GM23338 (cell line): ENCODE measurements at regions not wholly inside any gene's neighbourhood (a gene's known extent, or its start where the extent isn't known, plus 50 kb on each side); places are given as distances from the start of the nearest gene placed in this dataset.
A peak's percentile ranks its signal among the peaks of the same experiment; 100 is the strongest.

ENCODE experiments used
- ATAC-seq: fragments of 200-7000 bp; cut with Tn5 transposase; 3 replicates; pipeline ENCODE4 v1.9.1; 2020
- DNase-seq: peaks from one replicate; pipeline ENCODE4 v3.0.0-alpha.2; 2015; ENCODE audit warnings: low spot score
- H2AFZ ChIP-seq: fragments of 200-600 bp; sonication (generic); 2 replicates; pipeline ENCODE4 v1.8.0; 2016; ENCODE audit warnings: antibody characterized with exemption, mild to moderate bottlenecking, moderate library complexity
- H3F3A ChIP-seq: fragments of 200-600 bp; sonication (generic); replicated peaks from 2 replicates; pipeline ENCODE4 v1.8.0; 2017; ENCODE audit warnings: antibody characterized with exemption, mixed run types, low read depth
- H3K27ac ChIP-seq: fragments of 200-600 bp; sonication (generic); 2 replicates; pipeline ENCODE4 v1.6.1; 2016; ENCODE audit warnings: low read depth
- H3K27me3 ChIP-seq: fragments of 200-600 bp; sonication (generic); 2 replicates; pipeline ENCODE4 v1.8.0; 2016; ENCODE audit warnings: mild to moderate bottlenecking, mixed run types, moderate library complexity; ENCODE audit not compliant: insufficient read depth
- H3K36me3 ChIP-seq: fragments of 200-600 bp; sonication (generic); 2 replicates; pipeline ENCODE4 v1.8.0; 2016; ENCODE audit warnings: mild to moderate bottlenecking; ENCODE audit not compliant: insufficient read depth
- H3K4me1 ChIP-seq: fragments of 200-600 bp; sonication (generic); 2 replicates; pipeline ENCODE4 v1.8.0; 2016; ENCODE audit warnings: mild to moderate bottlenecking, moderate library complexity; ENCODE audit not compliant: insufficient read depth
- H3K4me2 ChIP-seq: fragments of 200-600 bp; sonication (generic); 2 replicates; pipeline ENCODE4 v1.7.1; 2017; ENCODE audit warnings: mixed run types
- H3K4me3 ChIP-seq: fragments of 200-600 bp; sonication (generic); 2 replicates; pipeline ENCODE4 v1.6.1; 2016; ENCODE audit warnings: mixed run types
- H3K79me2 ChIP-seq: fragments of 200-600 bp; sonication (generic); replicated peaks from 2 replicates; pipeline ENCODE4 v1.8.0; 2017; ENCODE audit warnings: mild to moderate bottlenecking; ENCODE audit not compliant: insufficient read depth
- H3K9me2 ChIP-seq: fragments of 200-600 bp; sonication (generic); 2 replicates; pipeline ENCODE4 v1.8.0; 2017; ENCODE audit not compliant: insufficient read depth
- H4K20me1 ChIP-seq: fragments of 200-600 bp; sonication (generic); replicated peaks from 2 replicates; pipeline ENCODE4 v1.8.0; 2017; ENCODE audit warnings: mild to moderate bottlenecking; ENCODE audit not compliant: insufficient read depth
- H3K27ac Mint-ChIP-seq: 2 replicates; pipeline ENCODE4 v1.8.0; 2020; ENCODE audit warnings: inconsistent platforms, mild to moderate bottlenecking, moderate library complexity, mixed read lengths
- H3K27me3 Mint-ChIP-seq: 3 replicates; pipeline ENCODE4 v1.8.0; 2022; ENCODE audit warnings: low read depth, mild to moderate bottlenecking, moderate library complexity, mixed read lengths, inconsistent platforms; ENCODE audit not compliant: insufficient read depth, poor library complexity
- H3K36me3 Mint-ChIP-seq: 3 replicates; pipeline ENCODE4 v1.8.0; 2021; ENCODE audit warnings: low read depth, mild to moderate bottlenecking, inconsistent platforms, moderate library complexity, mixed read lengths
- H3K4me1 Mint-ChIP-seq: 3 replicates; pipeline ENCODE4 v1.8.0; 2020; ENCODE audit warnings: mild to moderate bottlenecking, inconsistent platforms, mixed read lengths
- H3K4me3 Mint-ChIP-seq: 3 replicates; pipeline ENCODE4 v1.8.0; 2021; ENCODE audit warnings: moderate library complexity, mild to moderate bottlenecking, inconsistent platforms, mixed read lengths
- H3K9me3 Mint-ChIP-seq: 3 replicates; pipeline ENCODE4 v1.8.0; 2020; ENCODE audit warnings: moderate library complexity, mild to moderate bottlenecking, inconsistent platforms, mixed read lengths
- CREB1 ChIP-seq: fragments of 250-450 bp; sonication (Bioruptor Pico); IDR thresholded peaks from 2 replicates; pipeline ENCODE4 v1.5.0; 2020; ENCODE audit warnings: low read depth, mild to moderate bottlenecking, moderate library complexity
- CTCF ChIP-seq, 2 experiments: fragments of 200-600 bp in 1 of 2; sonication (generic) in 1 of 2; conservative IDR thresholded peaks; 2 replicates each; pipeline versions ENCODE4 v1.5.1 to v1.6.1; 2016 to 2017; ENCODE audit warnings: antibody characterized with exemption in 2 of 2, low read depth in 2 of 2, mild to moderate bottlenecking in 2 of 2, moderate library complexity in 1 of 2
- ETS1 ChIP-seq: IDR thresholded peaks from 2 replicates; pipeline ENCODE4 v1.6.1; 2016; ENCODE audit warnings: antibody characterized with exemption
- EZH2 ChIP-seq: fragments of 200-600 bp; sonication (generic); IDR thresholded peaks from one replicate; pipeline ENCODE4 v1.8.0; 2017; ENCODE audit warnings: antibody characterized with exemption, mild to moderate bottlenecking, low read depth; ENCODE audit not compliant: unreplicated experiment
- EZH2phosphoT487 ChIP-seq: fragments of 200-600 bp; sonication (generic); IDR thresholded peaks from one replicate; pipeline ENCODE4 v1.8.1; 2018; ENCODE audit warnings: antibody characterized with exemption; ENCODE audit not compliant: unreplicated experiment
- JUNB ChIP-seq: IDR thresholded peaks from one replicate; pipeline ENCODE4 v1.6.1; 2016; ENCODE audit warnings: antibody characterized with exemption; ENCODE audit not compliant: unreplicated experiment
- NANOG ChIP-seq: IDR thresholded peaks from 2 replicates; pipeline ENCODE4 v1.6.1; 2016; ENCODE audit warnings: antibody characterized with exemption, borderline replicate concordance
- POLR2AphosphoS5 ChIP-seq: IDR thresholded peaks from 2 replicates; pipeline ENCODE4 v1.6.1; 2016; ENCODE audit warnings: antibody characterized with exemption, low read depth
- REST ChIP-seq: IDR thresholded peaks from one replicate; pipeline ENCODE4 v1.6.1; 2018; ENCODE audit warnings: antibody characterized with exemption; ENCODE audit not compliant: unreplicated experiment
- STAT1 ChIP-seq: IDR thresholded peaks from one replicate; pipeline ENCODE4 v1.6.1; 2016; ENCODE audit warnings: antibody characterized with exemption; ENCODE audit not compliant: unreplicated experiment
- ZNF114 ChIP-seq: fragments of 250-450 bp; sonication (Bioruptor Pico); IDR thresholded peaks from 2 replicates; pipeline ENCODE4 v1.5.0; 2020; ENCODE audit warnings: mild to moderate bottlenecking, moderate library complexity
- ZNF462 ChIP-seq: fragments of 250-450 bp; sonication (Bioruptor Pico); IDR thresholded peaks from 2 replicates; pipeline ENCODE4 v1.5.0; 2020; ENCODE audit warnings: mild to moderate bottlenecking, moderate library complexity

- Histone ChIP-seq H4K20me1 (no peaks in the 10 kb centered on the region), H2AFZ (peak overlapping the region; percentile 28), H3F3A (no peaks in the 10 kb centered on the region), H3K27me3 (no peaks in the 10 kb centered on the region), H3K36me3 (no peaks in the 10 kb centered on the region), H3K9me2 (no peaks in the 10 kb centered on the region), H3K4me1 (no peaks in the 10 kb centered on the region), H3K4me2 (no peak overlapping the region), H3K4me3 (no peak overlapping the region), H3K27ac (no peak overlapping the region), H3K79me2 (no peaks in the 10 kb centered on the region)
- no peak overlapping the region for H3K4me3 Mint-ChIP-seq
- no peak overlapping the region for H3K27ac Mint-ChIP-seq
- H3K27me3 Mint-ChIP-seq = no peaks in the 10 kb centered on the region
- no peaks in the 10 kb centered on the region; the same call in 1 of the 3 replicates for H3K4me1 Mint-ChIP-seq
- TF ChIP-seq POLR2AphosphoS5 (no peak), NANOG (no peak), ZNF114 (no peak), REST (no peak), ZNF462 (CRISPR knock-in tag) (no peak), CTCF (conservative IDR thresholded peaks at IDR 0.05; ENCODE audit: low read depth in 2 of 2) (no peak), ETS1 (no peak), EZH2phosphoT487 (no peak), STAT1 (no peak), CREB1 (CRISPR knock-in tag) (no peak), EZH2 (no peak), JUNB (no peak)
- ATAC-seq = peak; percentile 59
- no peaks in the 10 kb centered on the region for H3K36me3 Mint-ChIP-seq
- DNase-seq = peak; percentile 22
- no peaks in the 10 kb centered on the region for H3K9me3 Mint-ChIP-seq
These were observed 86.3 kb upstream of the CARMIL1 start for GRCh38 chr6:25192590-25193459.
